ENCODE measurements at regions not wholly inside any gene's neighbourhood (a gene's known extent, or its start where the extent isn't known, plus 50 kb on each side); places are given as distances from the start of the nearest gene placed in this dataset.

- TF ChIP-seq XRCC3 (IDR thresholded peaks at IDR 0.05): no peak
- TF ChIP-seq ZFPM2 (CRISPR knock-in tag; IDR thresholded peaks at IDR 0.05): no peak
- no peak for TF ChIP-seq KDM1A (IDR thresholded peaks at IDR 0.05)
- no peak for TF ChIP-seq SRSF9 (IDR thresholded peaks at IDR 0.05; ENCODE audit: borderline replicate concordance, low read depth, low read length)
These were observed 300.4 kb upstream of the NT5C1B start (continued) for GRCh38 chr2:18889565-18890332.

GRCh38 chr2:18885457-18885856 lies 296.1 kb upstream of the NT5C1B start:
- POLR2A ChIA-PET: no interaction called here
- CTCF ChIA-PET (ENCODE audit: low intra/inter-chr PET ratio): no interaction called here
- Histone ChIP-seq H3K4me1 (replicated peaks in 1 of 2; ENCODE audit: control insufficient read depth in 2 of 2, insufficient read depth in 2 of 2, low read length in 2 of 2) (no peaks in the 10 kb centered on the region), H3K9me1 (ENCODE audit: control insufficient read depth, insufficient read depth, low read length) (no peaks in the 10 kb centered on the region), H4K20me1 (replicated peaks; ENCODE audit: control insufficient read depth, insufficient read depth, low read length) (no peaks in the 10 kb centered on the region), H3K4me2 (ENCODE audit: insufficient read depth, low read length) (no peak overlapping the region), H3K4me3 (no peak overlapping the region), H3K79me2 (ENCODE audit: control insufficient read depth, insufficient read depth, low read length) (no peaks in the 10 kb centered on the region), H2AFZ (ENCODE audit: low read depth, low read length) (no peak overlapping the region), H3K27ac (ENCODE audit: extremely low read depth, low read depth, low read length) (no peak overlapping the region), H3K36me3 (ENCODE audit: control insufficient read depth, insufficient read depth, low read length) (no peaks in the 10 kb centered on the region), H3K27me3 (ENCODE audit: control insufficient read depth in 2 of 2, insufficient read depth in 2 of 2, low read length in 2 of 2) (no peaks in the 10 kb centered on the region), H3K9ac (ENCODE audit: insufficient read depth in 1 of 2, low read depth in 2 of 2, low read length in 2 of 2) (no peak overlapping the region), H3K9me3 (replicated peaks; ENCODE audit: control insufficient read depth, insufficient read depth, low read depth, low read length) (no peaks in the 10 kb centered on the region)
- intact Hi-C loops (cut with micrococcal nuclease): no loop called here
- TF ChIP-seq ATF2 (CRISPR knock-in tag; IDR thresholded peaks at IDR 0.05): no peak
- TF ChIP-seq ETV5 (CRISPR knock-in tag; IDR thresholded peaks at IDR 0.05; ENCODE audit: low read depth): no peak
- TF ChIP-seq E4F1 (CRISPR knock-in tag; IDR thresholded peaks at IDR 0.05; ENCODE audit: borderline replicate concordance): no peak
- no peak for TF ChIP-seq SMAD1 (IDR thresholded peaks at IDR 0.05; ENCODE audit: low read depth, low read length, partially characterized antibody)
- TF ChIP-seq FOXA1 (IDR thresholded peaks at IDR 0.05; ENCODE audit: borderline replicate concordance): no peak
- TF ChIP-seq ZNF23 (CRISPR knock-in tag; IDR thresholded peaks at IDR 0.05): no peak
- no peak for TF ChIP-seq MITF (IDR thresholded peaks at IDR 0.05)
- no peak for TF ChIP-seq CGGBP1 (CRISPR knock-in tag; IDR thresholded peaks at IDR 0.05)
- no peak for TF ChIP-seq ZBTB1 (CRISPR knock-in tag; IDR thresholded peaks at IDR 0.05; ENCODE audit: borderline replicate concordance, low read depth)
- TF ChIP-seq NR3C1 (CRISPR knock-in tag; IDR thresholded peaks at IDR 0.05): no peak
- no peak for TF ChIP-seq MNT (conservative IDR thresholded peaks at IDR 0.05)
- ATAC-seq: no peak
- no TSS peak for BruUV-seq (replicated peaks)
- WGBS (ENCODE audit: insufficient coverage, low coverage, missing lambda C conversion rate): 0% methylated on average over 2 of the region's 2 CpGs
- in situ Hi-C loops (cut with MboI): no loop called here
- no peak for DNase-seq (ENCODE audit: extremely low read depth in 1 of 4, low spot score in 3 of 4)
- FAIRE-seq: no peak
